Bronchial epithelial cell (primary cell): ENCODE measurements at regions not wholly inside any gene's neighbourhood (a gene's known extent, or its start where the extent isn't known, plus 50 kb on each side); places are given as distances from the start of the nearest gene placed in this dataset.

Experiments
- DNase-seq: peaks from one replicate; pipeline ENCODE4 v3.0.0-alpha.2; 2010; ENCODE audit warnings: low read depth
- FAIRE-seq: peaks from 2 replicates; lab custom pipeline; 2011; peaks lifted over from hg19 to GRCh38; lab: Jason Lieb, UNC
- H3K27me3 ChIP-seq: 2 replicates; pipeline ENCODE4 v1.5.1; 2011; ENCODE audit warnings: low read length; ENCODE audit not compliant: control insufficient read depth, insufficient read depth
- H3K36me3 ChIP-seq: 2 replicates; pipeline ENCODE4 v1.5.1; 2011; ENCODE audit warnings: low read length; ENCODE audit not compliant: control insufficient read depth, insufficient read depth
- H3K4me3 ChIP-seq: 2 replicates; pipeline ENCODE4 v1.5.1; 2011; ENCODE audit warnings: mild to moderate bottlenecking, low read depth, low read length, control low read depth
- CTCF ChIP-seq: IDR thresholded peaks from 2 replicates; pipeline ENCODE4 v1.5.1; 2011; ENCODE audit warnings: mild to moderate bottlenecking, moderate library complexity, low read length, control low read depth, inconsistent platforms; ENCODE audit not compliant: insufficient read depth, severe bottlenecking

GRCh38 chr9:109990541-109990940 is 210.5 kb downstream of the PALM2AKAP2 start:
- Histone ChIP-seq H3K27me3 (no peaks in the 10 kb centered on the region), H3K36me3 (no peaks in the 10 kb centered on the region), H3K4me3 (no peak overlapping the region)
- FAIRE-seq (peak; percentile 23), DNase-seq (no peak)
- TF ChIP-seq CTCF: no peak

- no peak for TF ChIP-seq CTCF
- H3K27me3 ChIP-seq: no peaks in the 10 kb centered on the region
- H3K4me3 ChIP-seq: no peak overlapping the region
- FAIRE-seq: no peak
- H3K36me3 ChIP-seq: no peaks in the 10 kb centered on the region
- no peak for DNase-seq
Measured at GRCh38 chr9:109992293-109992692, 212.3 kb downstream of the PALM2AKAP2 start.

GRCh38 chr9:109993250-109993978 is 213.4 kb downstream of the PALM2AKAP2 start:
- no peaks in the 10 kb centered on the region for H3K36me3 ChIP-seq
- TF ChIP-seq CTCF: no peak
- H3K27me3 ChIP-seq: no peaks in the 10 kb centered on the region
- H3K4me3 ChIP-seq: no peak overlapping the region
- no peak for DNase-seq
- FAIRE-seq: no peak

GRCh38 chr9:109994141-109994540 is 213.8 kb downstream of the C9orf152 start:
- no peak for FAIRE-seq
- no peak overlapping the region for H3K4me3 ChIP-seq
- TF ChIP-seq CTCF: no peak

GRCh38 chr9:109996936-109997580 is 210.9 kb downstream of the C9orf152 start:
- Histone ChIP-seq H3K36me3 (no peaks in the 10 kb centered on the region), H3K27me3 (no peaks in the 10 kb centered on the region), H3K4me3 (no peak overlapping the region)
- TF ChIP-seq CTCF: no peak
- DNase-seq (peak; percentile 41), FAIRE-seq (no peak)

More at GRCh38 chr9:109994141-109994540, 213.8 kb downstream of the C9orf152 start:
- Histone ChIP-seq H3K27me3 (no peaks in the 10 kb centered on the region), H3K36me3 (no peaks in the 10 kb centered on the region)
- no peak for DNase-seq
